ENCODE measurements at regions not wholly inside any gene's neighbourhood (a gene's known extent, or its start where the extent isn't known, plus 50 kb on each side); places are given as distances from the start of the nearest gene placed in this dataset.
"Not testable (repeated sequence)": the region's sequence is repeated elsewhere in the genome, so short reads cannot be mapped to it uniquely, and the experiment has no call there.

GRCh38 chr18:65620076-65620696 is 130.6 kb upstream of the CDH7 start:
- no peak overlapping the region for H3K27ac ChIP-seq
- no peaks in the 10 kb centered on the region for H3K36me3 ChIP-seq
- no peaks in the 10 kb centered on the region for H3K9me3 ChIP-seq
- no peak for TF ChIP-seq CTCF (IDR thresholded peaks at IDR 0.05)
- no peak overlapping the region for H3K4me3 ChIP-seq (ENCODE audit: low read depth in 1 of 2, low read length in 1 of 2)
- H3K4me1 ChIP-seq (ENCODE audit: control insufficient read depth in 1 of 2, insufficient read depth in 1 of 2, low read depth in 1 of 2, low read length in 1 of 2) = no peaks in the 10 kb centered on the region
- no peaks in the 10 kb centered on the region for H3K27me3 ChIP-seq

GRCh38 chr18:65610939-65611338 is 139.9 kb upstream of the CDH7 start:
- H3K4me3 ChIP-seq (ENCODE audit: low read depth in 1 of 2, low read length in 1 of 2) = no peak overlapping the region
- H3K27ac ChIP-seq = no peak overlapping the region
- no peaks in the 10 kb centered on the region for H3K9me3 ChIP-seq
- no peaks in the 10 kb centered on the region for H3K4me1 ChIP-seq (ENCODE audit: control insufficient read depth in 1 of 2, insufficient read depth in 1 of 2, low read depth in 1 of 2, low read length in 1 of 2)
- no peaks in the 10 kb centered on the region for H3K36me3 ChIP-seq
- no peaks in the 10 kb centered on the region for H3K27me3 ChIP-seq
- no peak for TF ChIP-seq CTCF (IDR thresholded peaks at IDR 0.05)

GRCh38 chr18:65608471-65608870 is 142.3 kb upstream of the CDH7 start:
- Histone ChIP-seq H3K27ac (no peak overlapping the region), H3K4me3 (ENCODE audit: low read depth in 1 of 2, low read length in 1 of 2) (no peak overlapping the region), H3K36me3 (no peaks in the 10 kb centered on the region), H3K9me3 (no peaks in the 10 kb centered on the region), H3K4me1 (ENCODE audit: control insufficient read depth in 1 of 2, insufficient read depth in 1 of 2, low read depth in 1 of 2, low read length in 1 of 2) (no peaks in the 10 kb centered on the region), H3K27me3 (no peaks in the 10 kb centered on the region)
- no peak for TF ChIP-seq CTCF (IDR thresholded peaks at IDR 0.05)

GRCh38 chr18:65607161-65607560 is 143.7 kb upstream of the CDH7 start:
- H3K9me3 ChIP-seq = no peaks in the 10 kb centered on the region
- H3K4me1 ChIP-seq (ENCODE audit: control insufficient read depth in 1 of 2, insufficient read depth in 1 of 2, low read depth in 1 of 2, low read length in 1 of 2) = no peaks in the 10 kb centered on the region
- no peak overlapping the region for H3K27ac ChIP-seq
- no peaks in the 10 kb centered on the region for H3K36me3 ChIP-seq
- no peaks in the 10 kb centered on the region for H3K27me3 ChIP-seq
- TF ChIP-seq CTCF (IDR thresholded peaks at IDR 0.05) = no peak
- no peak overlapping the region for H3K4me3 ChIP-seq (ENCODE audit: low read depth in 1 of 2, low read length in 1 of 2)

- H3K36me3 ChIP-seq = no peaks in the 10 kb centered on the region
- no peak overlapping the region for H3K4me3 ChIP-seq (ENCODE audit: low read depth in 1 of 2, low read length in 1 of 2)
- H3K27ac ChIP-seq = no peak overlapping the region
- H3K27me3 ChIP-seq = no peaks in the 10 kb centered on the region
- TF ChIP-seq CTCF (IDR thresholded peaks at IDR 0.05) = no peak
- no peaks in the 10 kb centered on the region for H3K9me3 ChIP-seq
- H3K4me1 ChIP-seq (ENCODE audit: control insufficient read depth in 1 of 2, insufficient read depth in 1 of 2, low read depth in 1 of 2, low read length in 1 of 2) = no peaks in the 10 kb centered on the region
Measured at GRCh38 chr18:65606551-65607130, 144.2 kb upstream of the CDH7 start.

- H3K27me3 ChIP-seq; H3K9me3 ChIP-seq; H3K36me3 ChIP-seq; H3K4me3 ChIP-seq (ENCODE audit: low read depth in 1 of 2, low read length in 1 of 2); H3K4me1 ChIP-seq (ENCODE audit: control insufficient read depth in 1 of 2, insufficient read depth in 1 of 2, low read depth in 1 of 2, low read length in 1 of 2); H3K27ac ChIP-seq: not testable (repeated sequence)
Measured at GRCh38 chr18:65605352-65605751, 145.5 kb upstream of the CDH7 start.
